ENCODE measurements at regions not wholly inside any gene's neighbourhood (a gene's known extent, or its start where the extent isn't known, plus 50 kb on each side); places are given as distances from the start of the nearest gene placed in this dataset.
"Not testable (repeated sequence)": the region's sequence is repeated elsewhere in the genome, so short reads cannot be mapped to it uniquely, and the experiment has no call there.

GRCh38 chr11:93051186-93051585, 81.7 kb downstream of the MTNR1B start:
- no peak for DNase-seq (ENCODE audit: low read depth, low spot score)
- H3K36me3 ChIP-seq (ENCODE audit: insufficient read depth, low read length): no peaks in the 10 kb centered on the region
- no peak overlapping the region for H3K27ac ChIP-seq
- H3K4me3 ChIP-seq: no peak overlapping the region
- no peak for TF ChIP-seq FOXP2 (optimal IDR thresholded peaks at IDR 0.05; ENCODE audit: control extremely low read depth, extremely low read length, insufficient read depth)
- TF ChIP-seq POLR2AphosphoS5 (IDR thresholded peaks at IDR 0.05; ENCODE audit: borderline replicate concordance, low read depth, low read length): no peak
- TF ChIP-seq EZH2 (IDR thresholded peaks at IDR 0.05): no peak
- no peaks in the 10 kb centered on the region for H3K9me3 ChIP-seq (ENCODE audit: low read depth, low read length)
- no peak overlapping the region for H3K9ac ChIP-seq (ENCODE audit: insufficient read length)

GRCh38 chr11:93053864-93054263, 84.4 kb downstream of the MTNR1B start:
- TF ChIP-seq EZH2 (IDR thresholded peaks at IDR 0.05) (no peak), FOXP2 (optimal IDR thresholded peaks at IDR 0.05; ENCODE audit: control extremely low read depth, extremely low read length, insufficient read depth) (no peak), POLR2AphosphoS5 (IDR thresholded peaks at IDR 0.05; ENCODE audit: borderline replicate concordance, low read depth, low read length) (no peak)
- Histone ChIP-seq H3K27ac (no peak overlapping the region), H3K4me3 (no peak overlapping the region), H3K36me3 (ENCODE audit: insufficient read depth, low read length) (no peaks in the 10 kb centered on the region), H3K9ac (ENCODE audit: insufficient read length) (no peak overlapping the region), H3K9me3 (ENCODE audit: low read depth, low read length) (no peaks in the 10 kb centered on the region)
- DNase-seq (ENCODE audit: low read depth, low spot score): no peak

DNA sequence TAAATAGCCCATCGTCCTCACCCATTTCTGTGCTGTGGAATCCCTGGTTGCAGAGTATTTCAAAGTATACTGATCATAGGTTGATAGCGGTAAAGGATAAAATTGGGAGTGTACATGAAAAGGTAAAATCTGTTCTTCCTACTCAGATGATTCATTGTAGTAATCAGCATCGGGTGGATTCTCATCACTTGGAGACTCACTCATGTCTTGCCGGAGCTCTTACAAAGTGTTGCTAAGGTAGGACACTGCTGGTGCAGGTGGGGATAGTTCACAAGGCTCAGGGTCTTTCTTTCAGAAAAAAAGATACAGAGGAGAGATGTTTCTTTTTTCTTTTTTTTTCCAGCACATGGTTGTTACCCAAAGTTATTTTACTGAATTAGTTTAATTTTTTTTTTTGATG, 84.8 kb downstream of the MTNR1B start:
- no peak overlapping the region for H3K9ac ChIP-seq (ENCODE audit: insufficient read length)
- no peaks in the 10 kb centered on the region for H3K9me3 ChIP-seq (ENCODE audit: low read depth, low read length)
- H3K36me3 ChIP-seq (ENCODE audit: insufficient read depth, low read length): no peaks in the 10 kb centered on the region
- no peak for DNase-seq (ENCODE audit: low read depth, low spot score)
- H3K27ac ChIP-seq: no peak overlapping the region
- H3K4me3 ChIP-seq: no peak overlapping the region
- TF ChIP-seq POLR2AphosphoS5 (IDR thresholded peaks at IDR 0.05; ENCODE audit: borderline replicate concordance, low read depth, low read length) (no peak), EZH2 (IDR thresholded peaks at IDR 0.05) (no peak), FOXP2 (optimal IDR thresholded peaks at IDR 0.05; ENCODE audit: control extremely low read depth, extremely low read length, insufficient read depth) (no peak)

DNA sequence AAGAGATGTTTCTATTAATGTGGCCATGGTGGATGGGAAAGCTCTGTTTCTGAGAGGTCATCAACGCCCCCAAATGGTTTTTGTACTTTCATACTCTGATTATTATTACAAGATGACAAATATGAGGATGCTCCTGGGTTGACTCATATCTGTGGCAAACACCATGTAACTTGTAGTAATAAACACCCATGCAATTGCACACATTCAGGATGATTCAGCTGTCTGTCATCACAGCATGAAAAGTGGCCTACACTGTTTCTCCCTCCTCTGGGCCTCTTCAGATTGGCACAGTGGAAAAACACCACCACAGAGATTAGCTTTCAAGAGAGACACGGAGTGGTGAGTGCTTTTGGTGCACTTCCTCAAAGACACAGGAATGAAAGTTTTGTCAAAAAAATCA, 85.4 kb downstream of the MTNR1B start:
- TF ChIP-seq POLR2AphosphoS5 (IDR thresholded peaks at IDR 0.05; ENCODE audit: borderline replicate concordance, low read depth, low read length) (no peak), FOXP2 (optimal IDR thresholded peaks at IDR 0.05; ENCODE audit: control extremely low read depth, extremely low read length, insufficient read depth) (no peak), EZH2 (IDR thresholded peaks at IDR 0.05) (no peak)
- Histone ChIP-seq H3K36me3 (ENCODE audit: insufficient read depth, low read length) (no peaks in the 10 kb centered on the region), H3K9ac (ENCODE audit: insufficient read length) (no peak overlapping the region), H3K4me3 (no peak overlapping the region), H3K9me3 (ENCODE audit: low read depth, low read length) (no peaks in the 10 kb centered on the region), H3K27ac (no peak overlapping the region)
- DNase-seq (ENCODE audit: low read depth, low spot score): no peak

GRCh38 chr11:93059117-93059957, 89.9 kb downstream of the MTNR1B start:
- Histone ChIP-seq H3K9me3 (ENCODE audit: low read depth, low read length) (no peaks in the 10 kb centered on the region), H3K9ac (ENCODE audit: insufficient read length) (no peak overlapping the region), H3K27ac (no peak overlapping the region), H3K4me3 (no peak overlapping the region), H3K36me3 (ENCODE audit: insufficient read depth, low read length) (no peaks in the 10 kb centered on the region)
- TF ChIP-seq FOXP2 (optimal IDR thresholded peaks at IDR 0.05; ENCODE audit: control extremely low read depth, extremely low read length, insufficient read depth) (no peak), POLR2AphosphoS5 (IDR thresholded peaks at IDR 0.05; ENCODE audit: borderline replicate concordance, low read depth, low read length) (no peak), EZH2 (IDR thresholded peaks at IDR 0.05) (no peak)
- DNase-seq (ENCODE audit: low read depth, low spot score): peak; percentile 22

DNA sequence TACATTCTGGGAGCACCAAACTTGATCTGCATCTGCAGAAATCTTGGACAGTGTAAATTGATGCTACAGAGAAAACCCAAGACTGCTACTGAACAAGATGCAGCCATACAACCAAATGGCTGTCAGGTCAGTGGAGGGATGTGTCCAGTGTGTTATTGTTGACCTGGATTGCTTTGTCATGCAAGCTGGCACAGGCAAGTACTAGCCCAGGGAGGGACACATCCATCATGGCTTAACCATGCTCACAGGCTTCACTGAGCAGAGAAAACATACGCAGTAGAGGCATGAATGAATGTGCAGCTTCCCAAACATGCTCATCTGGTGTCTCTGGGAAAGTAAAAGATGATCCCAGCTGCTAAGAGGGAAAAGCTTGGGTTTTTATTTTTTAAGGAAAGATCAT, 93.6 kb downstream of the MTNR1B start:
- H3K9me3 ChIP-seq (ENCODE audit: low read depth, low read length): no peaks in the 10 kb centered on the region
- H3K27ac ChIP-seq: no peak overlapping the region
- H3K4me3 ChIP-seq: no peak overlapping the region
- H3K9ac ChIP-seq (ENCODE audit: insufficient read length): no peak overlapping the region
- H3K36me3 ChIP-seq (ENCODE audit: insufficient read depth, low read length): no peaks in the 10 kb centered on the region
- TF ChIP-seq FOXP2 (optimal IDR thresholded peaks at IDR 0.05; ENCODE audit: control extremely low read depth, extremely low read length, insufficient read depth) (no peak), POLR2AphosphoS5 (IDR thresholded peaks at IDR 0.05; ENCODE audit: borderline replicate concordance, low read depth, low read length) (no peak), EZH2 (IDR thresholded peaks at IDR 0.05) (no peak)
- DNase-seq (ENCODE audit: low read depth, low spot score): no peak

DNA sequence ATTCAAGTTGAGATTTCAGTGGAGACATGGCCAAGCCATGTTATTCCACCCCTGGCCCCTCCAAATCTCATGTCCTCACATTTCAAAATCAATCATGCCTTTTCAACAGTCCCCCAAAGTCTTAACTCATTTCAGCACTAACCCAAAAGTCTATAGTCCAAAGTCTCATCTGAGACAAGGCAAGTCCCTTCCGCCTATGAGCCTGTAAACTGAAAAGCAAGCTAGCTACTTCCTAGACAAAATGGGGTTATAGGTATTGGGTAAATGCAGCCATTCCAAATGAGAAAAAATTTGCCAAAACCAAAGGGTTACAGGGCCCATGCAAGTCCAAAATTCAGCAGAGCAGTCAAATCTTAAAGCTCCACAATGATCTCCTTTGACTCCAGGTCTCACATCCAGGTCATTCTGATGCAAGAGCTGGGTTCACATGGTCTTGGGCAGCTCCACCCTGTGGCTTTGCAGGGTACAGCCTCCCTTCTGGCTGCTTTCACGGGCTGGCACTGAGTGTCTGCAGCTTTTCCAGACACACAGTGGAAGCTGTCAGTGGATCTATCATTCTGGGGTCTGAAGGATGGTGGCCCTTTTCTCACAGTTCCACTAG, 95.7 kb downstream of the MTNR1B start:
- DNase-seq (ENCODE audit: low read depth, low spot score); H3K9ac ChIP-seq (ENCODE audit: insufficient read length); H3K27ac ChIP-seq: not testable (repeated sequence)

DNA sequence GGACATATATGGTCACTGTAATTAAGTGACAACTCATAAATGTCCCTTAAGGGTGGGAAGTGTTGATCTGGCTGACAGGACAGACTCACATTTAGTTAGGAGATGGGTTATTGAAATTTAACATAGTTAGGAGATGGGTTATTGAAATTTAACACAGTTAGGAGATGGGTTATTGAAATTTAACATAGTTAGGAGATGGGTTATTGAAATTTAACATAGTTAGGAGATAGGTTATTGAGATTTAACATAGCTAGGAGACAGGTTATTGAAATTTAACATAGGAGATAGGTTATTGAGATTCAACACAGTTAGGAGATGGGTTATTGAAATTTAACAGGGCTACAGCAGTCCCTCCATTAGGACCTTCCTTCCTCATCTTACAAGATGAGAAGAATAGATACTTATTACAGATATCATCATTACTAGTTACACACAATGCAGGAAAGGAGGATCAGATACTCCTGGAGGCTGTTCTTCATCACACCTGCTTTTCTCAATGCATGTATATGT, 98.5 kb downstream of the MTNR1B start:
- no peak for DNase-seq (ENCODE audit: low read depth, low spot score)
- Histone ChIP-seq H3K9me3 (ENCODE audit: low read depth, low read length) (no peaks in the 10 kb centered on the region), H3K9ac (ENCODE audit: insufficient read length) (no peak overlapping the region), H3K4me3 (no peak overlapping the region), H3K36me3 (ENCODE audit: insufficient read depth, low read length) (no peaks in the 10 kb centered on the region), H3K27ac (no peak overlapping the region)
- TF ChIP-seq EZH2 (IDR thresholded peaks at IDR 0.05): no peak
- TF ChIP-seq POLR2AphosphoS5 (IDR thresholded peaks at IDR 0.05; ENCODE audit: borderline replicate concordance, low read depth, low read length): no peak
- TF ChIP-seq FOXP2 (optimal IDR thresholded peaks at IDR 0.05; ENCODE audit: control extremely low read depth, extremely low read length, insufficient read depth): no peak

More for the DNA sequence above, 95.7 kb downstream of the MTNR1B start:
- H3K9me3 ChIP-seq (ENCODE audit: low read depth, low read length); H3K4me3 ChIP-seq; H3K36me3 ChIP-seq (ENCODE audit: insufficient read depth, low read length): not testable (repeated sequence)
